ENCODE measurements at regions not wholly inside any gene's neighbourhood (a gene's known extent, or its start where the extent isn't known, plus 50 kb on each side); places are given as distances from the start of the nearest gene placed in this dataset.

DNA sequence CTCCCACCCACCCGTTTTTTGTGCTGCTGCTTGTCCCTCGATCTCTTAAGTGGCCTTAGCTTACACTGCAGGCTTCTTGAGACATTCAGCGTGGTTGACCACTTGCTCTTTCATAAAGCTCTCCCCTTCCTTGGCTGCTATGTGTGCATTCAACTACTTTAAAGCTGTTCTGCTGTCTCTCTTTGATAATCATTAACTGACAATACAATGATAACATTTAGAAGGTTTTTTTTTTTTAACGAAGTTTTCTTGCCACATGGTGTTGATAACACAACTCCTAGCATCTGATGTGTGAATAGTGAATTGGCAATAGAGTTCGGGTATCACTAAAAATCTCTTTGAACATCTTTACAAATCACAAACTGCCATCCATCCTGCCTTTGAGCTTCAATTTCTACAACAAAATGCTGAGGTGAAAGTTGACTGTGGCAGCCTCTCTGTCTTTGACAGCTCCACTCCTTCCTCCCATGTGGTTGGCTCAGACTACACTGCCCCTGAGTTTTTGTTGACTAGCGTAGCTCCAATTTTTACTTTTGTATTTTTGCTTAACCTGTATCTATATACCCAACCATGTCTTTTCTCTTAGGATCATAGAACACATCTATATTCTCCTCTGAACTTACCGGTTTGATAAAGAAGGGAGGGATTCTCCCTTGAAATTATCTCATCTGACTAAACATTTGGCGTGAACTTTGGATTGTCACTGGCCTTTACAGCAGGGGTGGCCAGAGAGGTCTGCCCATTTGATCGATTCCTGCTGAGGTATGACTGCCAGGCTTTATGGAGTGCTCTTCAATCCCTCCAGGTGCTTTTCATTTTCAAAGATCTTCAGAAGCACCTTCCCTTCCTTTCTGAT, 409.4 kb upstream of the CD180 start:
- TF ChIP-seq, protein P1, sequence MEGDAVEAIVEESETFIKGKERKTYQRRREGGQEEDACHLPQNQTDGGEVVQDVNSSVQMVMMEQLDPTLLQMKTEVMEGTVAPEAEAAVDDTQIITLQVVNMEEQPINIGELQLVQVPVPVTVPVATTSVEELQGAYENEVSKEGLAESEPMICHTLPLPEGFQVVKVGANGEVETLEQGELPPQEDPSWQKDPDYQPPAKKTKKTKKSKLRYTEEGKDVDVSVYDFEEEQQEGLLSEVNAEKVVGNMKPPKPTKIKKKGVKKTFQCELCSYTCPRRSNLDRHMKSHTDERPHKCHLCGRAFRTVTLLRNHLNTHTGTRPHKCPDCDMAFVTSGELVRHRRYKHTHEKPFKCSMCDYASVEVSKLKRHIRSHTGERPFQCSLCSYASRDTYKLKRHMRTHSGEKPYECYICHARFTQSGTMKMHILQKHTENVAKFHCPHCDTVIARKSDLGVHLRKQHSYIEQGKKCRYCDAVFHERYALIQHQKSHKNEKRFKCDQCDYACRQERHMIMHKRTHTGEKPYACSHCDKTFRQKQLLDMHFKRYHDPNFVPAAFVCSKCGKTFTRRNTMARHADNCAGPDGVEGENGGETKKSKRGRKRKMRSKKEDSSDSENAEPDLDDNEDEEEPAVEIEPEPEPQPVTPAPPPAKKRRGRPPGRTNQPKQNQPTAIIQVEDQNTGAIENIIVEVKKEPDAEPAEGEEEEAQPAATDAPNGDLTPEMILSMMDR (IDR thresholded peaks at IDR 0.05), result no peak
- TF ChIP-seq POLR2A (IDR thresholded peaks at IDR 0.05), result no peak

Data from Peyer's patch (tissue), 4 donors.